GM03348 (cell line): ENCODE measurements at regions not wholly inside any gene's neighbourhood (a gene's known extent, or its start where the extent isn't known, plus 50 kb on each side); places are given as distances from the start of the nearest gene placed in this dataset.
"Not testable (repeated sequence)": the region's sequence is repeated elsewhere in the genome, so short reads cannot be mapped to it uniquely, and the experiment has no call there.

Source experiments
- DNase-seq: peaks from one replicate; pipeline ENCODE4 v3.0.0; 2012; ENCODE audit warnings: low spot score

DNA sequence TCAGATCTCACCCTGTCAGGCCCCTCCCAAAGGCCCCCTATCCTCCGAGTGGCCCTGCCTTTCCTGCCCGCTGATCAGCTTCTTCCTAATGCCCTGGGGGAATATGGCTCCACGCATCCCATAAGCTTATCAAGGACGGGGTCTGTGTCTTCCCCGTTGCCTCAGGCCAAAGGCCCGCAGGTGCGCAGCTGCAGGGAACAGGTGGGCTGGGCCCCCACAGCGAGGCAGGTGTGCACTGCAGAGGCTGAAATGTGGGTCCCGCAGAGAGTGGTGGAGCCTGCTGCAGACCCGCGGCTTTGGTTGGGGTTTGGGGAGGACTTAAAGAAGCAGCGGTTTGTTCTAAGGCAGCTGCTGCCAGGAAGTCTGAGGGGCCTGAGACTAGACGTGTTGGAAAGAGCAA, 220.8 kb upstream of the TCERG1L start:
- DNase-seq: no peak

DNA sequence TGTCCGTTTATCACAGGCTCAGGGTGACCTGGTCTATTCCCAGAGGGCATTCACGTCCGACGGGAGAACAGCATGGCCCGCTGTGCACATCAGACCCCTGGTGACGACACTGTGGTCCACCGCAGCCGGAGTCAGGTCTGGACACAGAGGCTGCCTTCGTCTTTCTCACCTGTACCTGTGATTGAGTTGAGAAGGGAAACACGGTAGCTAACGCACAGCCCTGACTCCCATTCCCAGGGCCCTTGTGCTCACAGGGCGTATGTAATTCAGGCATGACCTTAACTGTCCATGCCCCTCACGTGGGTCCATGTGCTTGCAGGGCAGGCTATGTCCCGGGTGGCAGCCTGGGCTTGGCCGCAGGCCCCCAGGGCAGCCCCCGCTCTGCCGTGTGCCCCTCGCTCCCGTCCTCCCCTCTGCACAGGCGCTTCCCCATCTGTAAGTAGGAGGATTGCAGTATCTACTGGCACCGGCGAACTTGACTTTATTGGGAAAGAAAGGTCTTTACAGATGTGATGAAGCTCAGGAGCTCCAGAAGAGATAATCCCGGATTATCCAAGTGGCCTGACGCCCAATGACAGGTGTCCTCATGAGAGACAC, 221.3 kb upstream of the TCERG1L start:
- no peak for DNase-seq

DNA sequence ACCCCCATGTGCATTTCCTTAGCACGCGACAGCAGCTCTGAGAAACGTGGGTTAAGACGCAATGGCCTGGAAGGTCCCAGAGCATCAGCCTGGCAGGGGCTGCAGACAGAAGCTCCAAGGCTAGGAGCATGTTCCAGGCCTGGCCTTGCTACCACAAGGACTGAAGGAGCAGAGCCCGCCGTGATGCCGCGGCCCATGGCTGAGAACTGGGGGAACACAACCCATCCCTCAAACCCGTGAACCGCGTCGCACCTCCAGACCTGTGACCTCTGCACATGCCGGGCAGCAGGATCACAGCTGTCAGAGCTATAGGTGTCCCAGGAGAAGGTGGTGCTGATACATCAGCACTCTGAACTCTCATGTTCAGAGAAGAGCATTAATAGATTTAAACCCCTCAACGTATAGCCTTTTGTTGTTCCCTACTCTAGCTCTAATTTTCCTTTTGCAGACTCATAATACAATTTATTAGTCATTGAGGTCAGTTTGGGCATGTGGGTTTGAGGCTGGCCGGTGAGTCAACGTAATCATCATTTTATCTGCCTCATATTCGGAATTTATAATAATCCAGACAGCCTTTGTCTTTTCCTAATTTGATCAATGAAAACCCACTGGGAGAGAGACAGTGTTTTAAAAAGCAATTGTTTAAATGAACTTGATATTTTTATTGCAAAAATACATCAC, 222.5 kb upstream of the TCERG1L start:
- no peak for DNase-seq

DNA sequence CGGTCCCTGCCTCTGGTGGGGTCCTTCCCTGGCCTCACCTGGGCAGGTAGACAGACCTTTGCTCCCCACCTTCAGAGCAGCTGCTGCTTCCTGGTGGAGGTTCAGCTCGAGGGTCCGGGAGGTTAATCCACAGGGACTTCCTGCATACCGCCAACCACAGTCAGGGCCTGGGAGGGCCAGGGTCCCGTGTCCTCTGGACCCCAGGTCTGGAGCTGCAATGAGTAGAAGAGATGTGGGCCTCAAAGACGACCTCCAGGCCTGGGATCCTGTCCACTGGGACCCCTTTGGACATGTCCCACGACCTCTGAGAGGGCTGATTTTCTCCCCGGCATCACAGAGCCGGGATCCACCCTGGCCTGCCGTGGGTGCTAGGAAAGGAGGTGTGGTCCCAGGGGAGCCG, 223.3 kb upstream of the TCERG1L start:
- DNase-seq: no peak

DNA sequence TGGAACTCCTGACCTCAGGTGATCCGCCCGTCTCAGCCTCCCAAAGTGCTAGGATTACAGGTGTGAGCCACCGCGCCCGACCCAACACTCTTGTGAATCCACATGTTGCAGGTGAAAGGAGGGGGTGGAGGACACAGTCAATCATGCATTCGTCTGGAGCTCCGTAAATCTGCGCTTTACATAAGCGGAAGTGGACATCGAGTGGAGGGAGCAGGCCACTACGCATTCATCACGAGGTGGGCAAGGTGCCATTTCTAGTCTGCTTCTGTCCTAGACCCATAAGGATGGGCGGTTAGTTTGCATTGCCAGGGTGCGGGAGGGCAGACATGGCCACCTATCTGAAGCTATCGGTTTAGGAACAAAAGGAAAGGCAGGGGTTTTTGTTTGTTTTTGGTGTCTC, 225.2 kb upstream of the TCERG1L start:
- no peak for DNase-seq

DNA sequence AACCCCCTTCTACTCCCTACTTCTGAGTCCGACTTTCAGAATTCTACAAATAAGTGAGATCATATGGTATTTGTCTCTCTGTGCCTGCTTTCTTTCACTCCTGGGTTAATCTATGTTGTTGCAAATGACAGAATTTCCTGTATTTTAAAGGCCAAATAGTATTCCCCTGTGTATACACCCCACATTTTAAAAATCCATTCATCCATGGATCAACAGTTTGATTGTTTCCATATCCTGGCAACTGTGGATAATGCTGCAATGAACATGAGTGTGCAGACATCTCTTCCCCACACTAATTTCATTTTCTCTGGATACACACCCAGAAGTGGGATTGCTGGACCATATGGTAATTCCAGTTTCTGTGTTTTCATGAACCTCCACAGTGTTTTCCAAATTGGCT, 225.8 kb upstream of the TCERG1L start:
- DNase-seq: no peak

DNA sequence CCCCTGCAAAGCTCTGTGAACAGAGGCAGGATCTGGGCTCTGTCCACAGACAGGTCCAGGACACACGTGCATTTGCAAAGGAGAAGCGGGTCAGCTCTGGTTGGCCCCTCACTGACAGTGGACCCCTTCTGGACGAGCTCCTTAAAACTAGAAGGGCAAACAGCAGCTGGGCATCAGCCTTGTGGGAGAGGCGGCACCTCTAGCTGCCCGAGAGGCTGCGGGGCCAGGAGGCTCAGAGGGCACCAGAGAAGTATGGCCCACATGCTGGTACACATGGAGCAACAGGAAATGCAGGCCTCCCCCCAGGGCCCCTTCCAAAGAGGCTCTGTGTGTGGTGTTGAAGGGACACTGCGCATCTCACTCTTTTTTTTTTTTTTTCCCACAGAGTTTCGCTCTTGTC, 233.0 kb upstream of the TCERG1L start:
- no peak for DNase-seq

DNA sequence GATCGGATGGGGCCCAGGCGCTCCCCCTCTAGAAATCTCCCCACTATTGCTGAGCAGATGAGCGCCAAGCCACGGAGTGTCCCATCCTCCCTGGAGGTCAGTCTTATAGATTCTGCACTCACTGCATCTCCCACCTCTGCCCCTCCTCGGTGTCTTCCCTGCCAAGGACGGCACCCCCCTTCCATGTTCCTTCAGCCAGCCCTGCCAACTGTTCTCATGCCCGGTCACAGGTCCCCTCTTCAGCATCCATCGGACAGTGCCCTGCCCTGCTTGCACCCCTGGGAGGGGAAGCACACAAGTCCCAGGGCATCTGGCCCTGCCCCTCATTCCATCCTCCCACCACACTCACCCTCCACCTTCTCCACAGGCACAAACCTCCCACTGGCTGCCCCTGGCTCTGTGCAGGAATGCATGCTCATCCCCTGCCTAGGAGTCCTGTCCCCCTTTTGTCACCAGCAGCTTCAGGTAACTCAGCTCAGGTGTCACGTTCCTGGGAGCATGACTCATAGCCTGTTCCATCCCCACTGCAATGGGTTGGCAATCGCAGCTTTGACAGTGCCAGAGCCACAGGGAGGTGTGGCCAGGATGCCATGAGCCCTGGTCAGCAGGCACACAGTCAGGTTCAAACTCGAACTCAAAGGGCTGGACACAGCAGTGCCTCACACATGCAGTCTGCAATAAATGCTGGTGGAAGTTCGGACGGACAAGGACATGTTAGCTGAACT, 234.7 kb upstream of the TCERG1L start:
- no peak for DNase-seq

DNA sequence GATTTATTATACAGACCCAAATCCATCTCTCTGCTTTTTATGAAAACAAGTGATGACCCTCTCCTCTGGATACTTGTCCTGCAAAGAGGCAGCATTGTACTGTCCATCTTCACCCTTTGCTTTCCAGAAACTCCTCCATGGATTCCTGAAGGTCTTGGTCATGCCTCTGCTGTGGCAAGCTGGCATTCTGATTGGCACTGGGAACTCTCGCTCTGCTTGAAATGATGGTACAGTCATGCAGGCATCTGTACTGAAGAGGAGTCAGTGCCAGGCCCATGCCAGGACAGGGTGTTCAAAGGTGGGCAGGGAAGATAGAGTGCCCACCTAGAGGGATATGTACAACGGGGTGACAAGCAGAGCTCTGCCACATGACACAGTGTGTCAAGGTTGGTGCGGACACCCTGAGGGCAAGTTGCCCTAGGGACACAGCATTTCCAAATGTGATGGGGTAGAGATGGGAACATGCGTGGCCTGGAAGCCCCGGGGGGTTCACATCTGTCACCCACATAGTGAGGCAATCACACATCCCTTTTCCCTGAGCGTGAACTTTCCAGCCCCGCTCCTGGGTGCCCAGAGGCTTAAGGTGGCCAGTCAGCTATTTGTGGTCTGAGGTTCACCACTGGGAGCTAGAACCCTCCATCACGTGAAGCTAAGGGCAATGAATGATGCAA, 235.7 kb upstream of the TCERG1L start:
- no peak for DNase-seq

DNA sequence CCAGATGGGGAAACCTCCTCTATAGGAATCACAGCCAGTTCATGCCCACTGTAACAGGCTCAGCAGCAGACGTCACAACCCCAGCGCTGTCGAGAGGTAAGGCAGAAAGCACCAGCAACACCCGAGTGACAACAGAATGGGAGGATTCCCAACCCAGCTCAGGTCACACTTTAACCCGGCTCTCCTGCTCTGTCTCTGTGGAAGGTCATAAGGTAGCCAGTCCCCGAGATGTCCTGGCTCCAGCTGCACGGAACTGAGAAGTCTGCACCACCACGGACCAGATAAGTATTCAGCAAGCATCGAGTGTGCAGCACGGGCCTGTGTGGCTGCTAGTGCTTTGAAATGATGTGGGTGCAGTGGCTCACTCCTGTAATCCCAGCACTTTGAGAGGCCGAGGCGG, 236.7 kb upstream of the TCERG1L start:
- no peak for DNase-seq

DNA sequence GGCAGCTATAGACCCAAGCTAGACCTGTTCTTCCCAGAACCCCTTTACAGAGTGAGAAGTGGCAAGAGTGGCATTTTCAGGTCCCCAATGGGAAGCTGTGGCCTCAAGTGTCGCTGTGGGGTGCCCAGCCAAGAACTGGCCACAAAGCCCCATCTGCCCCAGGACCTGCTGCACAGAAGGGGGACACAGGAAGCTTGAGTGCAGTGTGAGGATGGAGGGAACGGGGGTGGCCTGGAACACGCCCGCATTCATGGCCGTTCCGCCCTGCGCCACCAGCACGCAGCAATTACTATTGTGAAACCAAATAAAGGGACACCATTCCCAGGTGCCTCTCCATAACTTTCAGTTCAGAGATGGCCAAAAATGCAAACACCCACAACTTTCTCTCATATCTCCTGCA, 237.6 kb upstream of the TCERG1L start:
- DNase-seq: no peak

DNA sequence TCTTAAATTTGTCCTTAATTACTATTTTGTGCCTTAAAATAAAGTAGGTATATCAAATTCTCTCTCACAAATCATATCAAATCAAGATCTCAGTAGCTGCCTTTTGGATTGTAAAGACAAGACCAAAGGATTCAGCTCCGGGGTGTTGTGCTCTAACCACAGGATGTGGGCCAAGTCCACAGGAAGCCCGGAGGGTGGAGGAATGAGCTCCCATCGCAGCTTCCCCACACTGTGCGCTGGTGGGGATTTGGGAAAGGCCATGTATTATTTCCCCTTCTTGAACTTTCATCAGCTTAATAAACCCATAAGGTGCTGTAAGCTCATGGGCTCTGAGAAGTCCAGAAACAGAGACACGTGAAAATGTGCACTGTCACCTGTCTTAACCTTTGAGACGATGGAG, 241.6 kb upstream of the TCERG1L start:
- no peak for DNase-seq

DNA sequence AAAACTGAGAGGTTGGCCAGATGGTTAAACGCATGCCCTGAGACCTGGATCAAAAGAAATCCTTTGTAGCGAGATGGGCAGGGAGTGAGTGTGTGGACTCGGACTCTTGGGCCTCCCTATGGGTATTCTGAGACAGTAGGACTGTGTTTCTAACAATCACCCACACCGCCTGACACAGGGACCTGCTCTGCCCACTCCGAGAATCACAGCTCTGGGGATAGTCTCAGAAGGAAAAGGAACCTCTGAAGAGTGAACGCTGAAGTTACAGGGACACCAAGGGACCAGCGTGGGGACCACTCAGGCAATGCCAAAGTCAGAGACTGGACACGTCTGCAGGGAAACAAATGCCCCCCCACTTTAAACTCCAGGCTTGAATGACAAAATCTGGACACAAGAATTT, 242.1 kb upstream of the TCERG1L start:
- DNase-seq: no peak

DNA sequence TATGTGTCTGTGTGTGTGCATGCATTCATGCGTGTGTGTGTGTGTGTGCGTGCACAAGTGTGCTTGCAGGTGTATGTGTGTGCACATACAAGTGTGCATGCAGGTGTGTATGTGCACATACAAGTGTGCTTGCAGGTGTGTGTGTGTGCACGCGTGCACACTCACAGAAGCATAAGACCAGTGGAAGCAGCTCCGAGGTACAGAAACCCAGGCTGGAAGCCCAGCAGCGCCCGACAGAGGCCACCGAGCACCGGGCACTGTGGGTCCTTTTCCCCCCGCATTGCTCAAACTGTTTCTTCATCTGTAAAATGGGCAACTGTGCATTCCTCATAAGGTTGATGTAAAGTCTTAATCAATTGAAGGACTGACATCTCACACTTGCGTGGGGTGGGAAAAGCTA, 243.3 kb upstream of the TCERG1L start:
- no peak for DNase-seq

DNA sequence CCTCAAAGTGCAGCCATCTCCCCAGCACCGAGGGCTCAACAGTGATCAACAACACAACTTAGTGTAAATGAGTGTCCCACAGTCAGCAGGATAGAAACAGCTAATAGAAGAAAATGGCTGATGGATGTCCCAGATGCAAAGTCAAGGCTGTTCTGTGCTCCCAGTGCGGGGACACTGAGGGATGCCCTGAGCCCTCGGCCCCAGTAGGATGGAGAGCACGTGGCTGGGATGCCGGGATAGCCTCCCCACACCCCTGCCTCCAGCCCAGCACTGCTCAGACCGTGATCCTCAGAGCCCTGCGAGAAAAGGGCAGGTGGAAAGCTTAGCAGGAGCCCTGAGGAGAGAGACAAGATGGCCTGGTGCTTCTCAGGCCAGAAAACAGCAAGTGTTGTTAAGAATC, 243.9 kb upstream of the TCERG1L start:
- DNase-seq: no peak

DNA sequence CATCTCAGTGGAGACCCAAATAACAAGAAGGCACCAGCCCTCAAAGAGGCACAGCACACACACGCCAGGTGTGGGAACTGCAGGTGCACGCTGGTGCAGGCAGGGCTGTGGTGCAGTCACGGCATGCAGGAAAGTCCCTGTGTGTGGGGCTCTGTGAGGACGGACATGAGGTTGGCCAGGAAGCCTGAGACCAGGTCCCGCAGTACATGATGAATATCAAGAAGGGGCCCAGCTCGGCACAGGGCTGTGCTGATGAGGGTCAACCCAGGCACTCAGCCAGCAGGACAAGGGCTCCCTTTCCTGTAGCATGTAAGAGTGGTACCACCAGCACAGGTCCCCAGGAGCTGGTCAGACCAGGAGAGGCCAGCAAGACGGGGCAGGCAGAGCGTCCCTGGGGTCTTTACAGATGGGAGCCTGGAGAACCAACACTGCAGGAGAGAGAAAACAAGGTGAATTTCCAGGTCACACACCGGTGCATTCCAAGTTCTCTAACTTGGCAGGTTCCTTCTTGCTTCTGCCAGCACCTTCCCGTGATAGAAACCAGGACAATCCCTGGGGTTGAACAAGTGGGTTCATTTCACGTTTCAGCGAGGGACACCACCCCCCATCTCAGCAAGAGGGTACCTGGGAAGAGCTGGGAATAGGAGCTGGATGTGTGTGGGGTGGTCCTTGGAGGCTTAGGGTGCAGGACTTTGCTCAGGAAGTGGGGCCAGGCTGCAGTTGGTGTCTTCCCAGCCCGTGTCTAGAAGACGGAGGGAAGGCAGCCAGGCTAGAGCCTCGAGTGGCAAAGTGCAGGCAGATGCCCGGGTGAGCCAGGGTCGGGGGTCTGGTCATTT, 244.8 kb upstream of the TCERG1L start:
- no peak for DNase-seq

DNA sequence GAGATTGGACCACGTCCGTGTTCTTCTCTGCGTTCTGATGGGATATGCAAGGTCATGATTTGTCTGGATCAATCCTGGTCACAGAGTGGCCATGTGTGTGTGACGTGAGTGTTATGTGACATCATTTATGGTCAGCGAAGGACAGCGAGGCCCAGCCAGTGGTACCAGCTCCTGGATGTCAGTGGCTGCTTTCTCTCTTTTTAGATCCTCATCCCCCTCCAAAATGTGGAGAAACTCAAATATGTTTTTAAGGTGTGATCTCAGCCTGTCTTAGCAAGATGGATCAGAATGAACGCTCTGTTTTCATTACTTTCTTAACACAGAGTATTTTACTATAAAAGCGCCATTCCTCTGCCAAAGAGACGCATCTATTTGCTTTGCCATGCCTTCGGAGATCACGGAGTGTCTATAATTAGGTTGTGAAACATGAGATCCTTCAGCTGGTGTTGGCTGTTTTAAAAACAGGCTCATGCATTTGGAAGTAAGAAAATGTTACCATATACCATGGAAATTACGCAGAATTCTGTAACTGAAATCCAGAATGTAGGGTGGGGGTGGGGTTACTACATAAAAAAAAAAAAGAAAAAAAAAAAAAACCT, 245.5 kb upstream of the TCERG1L start:
- DNase-seq: no peak

DNA sequence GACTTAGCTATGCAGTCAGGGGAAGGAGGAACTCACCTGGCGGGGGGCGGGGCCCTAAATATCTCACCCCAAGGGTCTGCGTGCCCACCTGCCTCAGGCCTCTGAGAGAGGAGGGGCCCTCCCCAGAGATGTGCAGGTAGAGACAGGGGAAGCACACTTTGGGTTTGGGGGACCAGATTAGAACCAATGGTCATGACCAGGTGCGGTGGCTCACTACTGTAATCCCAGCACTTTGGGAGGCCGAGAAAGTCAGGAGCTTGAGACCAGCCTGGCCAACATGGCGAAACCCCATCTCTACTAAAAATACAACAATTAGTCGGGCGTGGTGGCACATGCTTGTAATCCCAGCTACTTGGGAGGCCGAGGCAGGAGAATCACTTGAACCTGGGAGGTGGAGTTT, 246.4 kb upstream of the TCERG1L start:
- not testable (repeated sequence) for DNase-seq

DNA sequence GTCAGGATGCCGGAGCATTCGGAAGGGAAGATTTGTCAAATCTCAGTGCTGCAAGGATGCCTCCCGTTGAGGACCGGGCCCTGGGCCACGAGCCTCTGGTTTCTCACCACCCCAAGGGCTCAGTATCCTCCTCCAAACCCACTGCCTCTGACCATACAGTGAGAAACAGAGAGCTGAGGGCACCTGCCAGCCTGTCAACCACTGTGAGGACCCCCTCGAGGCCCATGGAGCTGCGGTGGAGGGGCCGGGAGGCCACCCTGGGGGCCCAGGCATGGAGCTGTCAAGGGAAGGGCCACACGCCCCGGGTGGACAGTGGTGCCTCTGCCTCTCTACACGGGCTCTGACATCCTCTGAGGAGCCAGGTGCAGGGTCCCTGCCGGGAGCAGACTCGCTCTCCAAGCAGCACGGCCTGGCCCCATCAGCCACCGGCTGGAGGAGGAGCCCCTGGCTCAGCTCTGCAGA, 248.0 kb upstream of the TCERG1L start:
- no peak for DNase-seq

DNA sequence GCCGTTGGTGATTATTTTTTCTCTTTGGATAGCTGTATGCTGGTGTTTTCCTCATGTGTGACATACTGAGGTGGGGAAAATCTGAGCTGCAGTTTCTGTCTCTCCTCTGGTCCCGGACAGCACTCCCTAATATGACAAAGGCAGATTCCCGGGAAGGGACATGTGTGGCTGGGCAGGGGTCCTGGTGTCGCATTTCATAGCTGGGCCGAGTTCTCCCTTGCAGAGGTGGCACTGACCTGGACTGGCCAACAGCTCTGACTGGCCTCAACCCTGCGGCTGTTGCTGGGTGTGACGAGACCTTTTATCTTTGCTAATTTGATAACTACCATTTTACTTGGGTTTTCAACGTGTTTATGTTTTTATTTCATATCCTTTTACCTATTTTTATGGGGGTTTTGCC, 248.6 kb upstream of the TCERG1L start:
- no peak for DNase-seq

DNA sequence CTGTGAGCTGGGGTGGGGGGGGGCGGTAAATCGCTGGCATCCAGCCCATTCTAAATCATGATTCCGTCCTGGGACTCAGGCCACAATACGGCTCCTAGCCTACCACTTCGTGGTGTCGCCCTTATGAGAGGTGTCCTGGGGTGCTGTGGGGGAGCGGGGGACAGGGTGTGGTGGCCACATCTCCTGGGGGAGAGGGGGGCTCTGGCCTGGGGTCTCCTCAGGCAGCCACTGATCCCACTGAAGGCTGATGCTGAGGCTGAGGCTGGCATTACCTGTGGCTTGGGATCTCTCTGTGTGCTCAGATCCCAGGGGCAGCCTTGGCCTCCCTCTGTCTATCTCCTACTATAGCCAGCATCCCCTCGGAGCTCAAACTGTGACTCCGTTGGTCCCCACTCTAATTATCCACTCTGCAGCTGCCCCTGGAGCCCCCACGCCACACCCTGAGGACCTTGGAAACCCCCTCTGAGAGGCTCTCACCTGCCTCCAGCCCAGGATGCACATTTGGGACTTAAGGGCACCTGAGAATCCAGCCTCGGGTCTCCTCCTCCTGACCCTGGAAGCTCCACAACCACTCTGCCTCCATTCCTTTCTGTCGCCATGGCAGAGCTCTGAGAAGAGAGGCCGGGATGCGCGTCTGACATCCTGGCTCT, 249.3 kb upstream of the TCERG1L start:
- DNase-seq: no peak
